ENCODE measurements at regions not wholly inside any gene's neighbourhood (a gene's known extent, or its start where the extent isn't known, plus 50 kb on each side); places are given as distances from the start of the nearest gene placed in this dataset.

GRCh38 chr4:36394352-36394903, 113.0 kb downstream of the DTHD1 start:
- H3K36me3 ChIP-seq (replicated peaks in 1 of 2) = no peaks in the 10 kb centered on the region
- 57 to 74% (median 62%) methylated on average over 5 of the region's 5 CpGs for WGBS, 4 donors
- no peak for DNase-seq
- no peaks in the 10 kb centered on the region for H3K4me1 ChIP-seq (replicated peaks in 1 of 2)
- H3K27ac ChIP-seq = no peak overlapping the region
- no peaks in the 10 kb centered on the region for H3K9me3 ChIP-seq (replicated peaks in 1 of 3)
- no peaks in the 10 kb centered on the region for H3K27me3 ChIP-seq
- H3K4me3 ChIP-seq = no peak overlapping the region
- intact Hi-C loops (cut with DNase I) = no loop called here
- TF ChIP-seq CTCF (IDR thresholded peaks at IDR 0.05) = no peak
- no peak for TF ChIP-seq POLR2A (IDR thresholded peaks at IDR 0.05)

- Histone ChIP-seq H3K36me3 (replicated peaks in 1 of 2) (no peaks in the 10 kb centered on the region), H3K9me3 (replicated peaks in 1 of 3) (no peaks in the 10 kb centered on the region), H3K27ac (no peak overlapping the region), H3K4me3 (no peak overlapping the region), H3K4me1 (replicated peaks in 1 of 2) (no peaks in the 10 kb centered on the region), H3K27me3 (no peaks in the 10 kb centered on the region)
- TF ChIP-seq POLR2A (IDR thresholded peaks at IDR 0.05) (no peak), CTCF (IDR thresholded peaks at IDR 0.05) (peak; percentile 48 to 72 (median 56))
- WGBS, 4 donors = 15 to 28% (median 27%) methylated on average over 2 of the region's 2 CpGs
- intact Hi-C loops (cut with DNase I) = loop anchor here in 1 of 2 donors (10.0 kb wide), 1 partner anchor 45 kb away; no protein-coding TSS in a partner anchor
- peak in 5 of 7 donors; percentile 21 to 58 (median 38) for DNase-seq
These were observed 118.4 kb downstream of the DTHD1 start for GRCh38 chr4:36399762-36400353.

GRCh38 chr4:36402008-36402758, 120.8 kb downstream of the DTHD1 start:
- Histone ChIP-seq H3K27ac (no peak overlapping the region), H3K36me3 (replicated peaks in 1 of 2) (no peaks in the 10 kb centered on the region), H3K27me3 (no peaks in the 10 kb centered on the region), H3K9me3 (replicated peaks in 1 of 3) (no peaks in the 10 kb centered on the region), H3K4me3 (no peak overlapping the region), H3K4me1 (replicated peaks in 1 of 2) (no peaks in the 10 kb centered on the region)
- 75 to 83% (median 79%) methylated on average over 9 of the region's 9 CpGs for WGBS, 4 donors
- TF ChIP-seq CTCF (IDR thresholded peaks at IDR 0.05) (no peak), POLR2A (IDR thresholded peaks at IDR 0.05) (no peak)
- DNase-seq = no peak
- intact Hi-C loops (cut with DNase I) = loop anchor here in 1 of 2 donors (10.0 kb wide), 1 partner anchor 47 kb away; no protein-coding TSS in a partner anchor

DNA sequence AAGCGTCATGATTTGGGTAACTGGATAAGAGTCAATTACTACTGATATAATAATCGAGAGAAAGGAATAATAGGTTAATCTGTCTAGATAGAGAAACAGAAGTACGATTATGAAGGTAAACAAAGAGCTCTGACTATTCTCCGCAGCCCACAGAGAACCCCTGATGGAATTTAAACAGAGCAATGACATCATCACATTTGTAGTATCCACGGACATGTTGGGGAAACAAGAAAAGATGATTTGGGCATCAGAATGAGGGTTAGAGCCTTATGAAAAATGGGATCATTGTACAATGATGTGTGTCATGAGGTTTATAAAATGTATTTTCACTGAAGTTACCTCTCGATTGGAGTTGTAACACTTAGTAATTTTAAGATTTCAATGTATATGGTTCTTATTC, 129.9 kb downstream of the DTHD1 start:
- TF ChIP-seq CTCF (IDR thresholded peaks at IDR 0.05) (no peak), POLR2A (IDR thresholded peaks at IDR 0.05) (no peak)
- H3K36me3 ChIP-seq (replicated peaks in 1 of 2) = no peaks in the 10 kb centered on the region
- no peaks in the 10 kb centered on the region for H3K9me3 ChIP-seq (replicated peaks in 1 of 3)
- intact Hi-C loops (cut with DNase I) = loop anchor here in 1 of 2 donors (5.0 kb wide), 1 partner anchor 981 kb away; no protein-coding TSS in a partner anchor
- 72 to 75% (median 74%) methylated on average over 6 of the region's 6 CpGs for WGBS, 4 donors
- H3K27me3 ChIP-seq = no peaks in the 10 kb centered on the region
- DNase-seq = no peak
- H3K27ac ChIP-seq = no peak overlapping the region
- H3K4me1 ChIP-seq (replicated peaks in 1 of 2) = no peaks in the 10 kb centered on the region
- no peak overlapping the region for H3K4me3 ChIP-seq
